GM23248 (cell line): ENCODE measurements at regions not wholly inside any gene's neighbourhood (a gene's known extent, or its start where the extent isn't known, plus 50 kb on each side); places are given as distances from the start of the nearest gene placed in this dataset.

Experiments
- EZH2 ChIP-seq: fragments of 200-600 bp; sonication (generic); IDR thresholded peaks from 2 replicates; pipeline ENCODE4 v1.6.1; 2018; ENCODE audit warnings: antibody characterized with exemption, mild to moderate bottlenecking; ENCODE audit not compliant: insufficient read depth, poor library complexity, severe bottlenecking
- EZH2phosphoT487 ChIP-seq: fragments of 200-600 bp; sonication (generic); IDR thresholded peaks from 2 replicates; pipeline ENCODE4 v1.6.1; 2018; ENCODE audit warnings: antibody characterized with exemption, moderate library complexity, mild to moderate bottlenecking, low read depth; ENCODE audit not compliant: insufficient read depth

DNA sequence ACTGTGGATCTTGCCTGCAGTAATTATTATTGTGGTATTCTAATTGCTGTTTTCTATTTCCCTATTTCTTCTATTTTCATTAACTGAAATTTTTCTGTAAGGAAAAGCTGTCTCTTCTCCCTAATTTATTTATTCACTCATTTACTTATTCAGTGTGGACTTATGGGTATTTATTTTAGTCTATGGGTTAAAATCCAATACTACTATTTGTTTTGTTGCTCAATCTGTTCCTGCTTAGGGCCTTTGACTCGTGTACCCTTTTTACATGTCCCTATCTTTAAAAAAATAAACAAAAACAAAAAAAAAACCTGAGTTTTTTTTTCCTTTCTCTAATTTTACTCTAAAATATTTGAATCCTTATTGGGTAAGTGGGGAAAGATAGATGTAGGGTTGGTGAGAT, 166.2 kb upstream of the IVNS1ABP start:
- TF ChIP-seq EZH2, result no peak
- TF ChIP-seq EZH2phosphoT487, result no peak
